Islet of Langerhans (tissue), 1 donor: ENCODE measurements at regions not wholly inside any gene's neighbourhood (a gene's known extent, or its start where the extent isn't known, plus 50 kb on each side); places are given as distances from the start of the nearest gene placed in this dataset.

Source experiments
- FAIRE-seq: peaks from one replicate; lab custom pipeline; 2011; peaks lifted over from hg19 to GRCh38; lab: Jason Lieb, UNC

DNA sequence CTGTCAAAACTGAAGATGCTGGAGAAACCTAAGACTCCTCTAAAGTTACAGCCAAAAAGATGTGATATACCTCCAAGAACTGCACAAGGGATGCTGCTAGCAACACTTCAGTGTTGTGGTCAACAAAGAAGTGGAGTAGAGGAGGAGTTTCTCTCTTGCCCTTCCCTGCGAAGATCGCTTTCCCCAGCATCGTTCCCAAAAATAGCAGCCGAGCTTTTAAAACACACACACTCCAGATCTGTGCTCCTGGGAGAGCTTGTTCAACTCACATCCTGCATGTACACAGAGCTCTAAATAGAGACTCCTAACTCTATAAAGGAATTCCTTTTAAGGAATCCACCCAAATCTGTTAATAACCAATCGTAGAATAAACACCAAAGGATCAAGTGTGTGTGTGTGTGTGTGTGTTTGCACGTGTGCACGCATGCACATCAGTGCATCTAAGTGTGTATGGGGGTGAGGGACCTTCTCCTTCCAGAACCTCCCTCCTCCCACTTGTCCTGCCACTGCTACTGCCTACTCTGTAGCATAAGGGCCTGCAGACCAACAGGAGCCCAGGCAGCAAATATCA, 58.5 kb downstream of the PSMG1 start:
- FAIRE-seq, result no peak

GRCh38 chr21:39123375-39123774, 59.9 kb downstream of the PSMG1 start:
- FAIRE-seq, result no peak

DNA sequence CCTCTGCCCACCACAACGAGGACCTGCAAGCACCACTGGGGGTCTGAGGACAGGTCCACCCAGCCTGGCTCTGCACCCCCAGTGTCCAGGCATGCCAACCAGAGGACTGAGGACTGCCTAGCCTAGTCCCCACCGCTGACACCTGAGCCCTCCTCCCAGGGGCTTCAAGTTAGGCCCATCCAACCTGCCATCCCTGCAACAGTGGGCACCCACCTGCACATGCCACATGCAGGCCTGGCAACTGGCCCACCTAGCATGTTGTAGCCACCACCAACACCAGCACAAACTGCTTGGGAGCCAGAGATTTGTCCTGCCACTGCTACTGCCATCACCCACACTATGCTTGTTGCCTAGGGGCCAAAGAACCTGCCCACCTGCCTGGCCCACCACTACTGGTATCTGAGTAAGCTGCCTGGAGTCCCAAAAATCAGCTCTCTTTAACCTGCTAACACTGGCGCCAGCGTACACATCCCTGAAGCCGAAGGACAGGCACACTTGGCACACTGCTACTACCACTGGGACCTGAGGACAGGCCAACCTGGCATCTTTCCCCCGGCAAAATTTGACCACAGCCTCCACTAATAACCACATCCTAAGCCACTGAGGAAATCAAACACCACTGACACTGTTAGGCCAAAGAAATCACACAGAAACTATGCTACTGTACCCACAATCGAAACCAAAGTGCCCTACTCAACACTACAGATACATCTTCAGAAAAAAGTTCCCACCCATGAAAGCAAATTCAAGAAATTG, 61.5 kb downstream of the PSMG1 start:
- no peak for FAIRE-seq

DNA sequence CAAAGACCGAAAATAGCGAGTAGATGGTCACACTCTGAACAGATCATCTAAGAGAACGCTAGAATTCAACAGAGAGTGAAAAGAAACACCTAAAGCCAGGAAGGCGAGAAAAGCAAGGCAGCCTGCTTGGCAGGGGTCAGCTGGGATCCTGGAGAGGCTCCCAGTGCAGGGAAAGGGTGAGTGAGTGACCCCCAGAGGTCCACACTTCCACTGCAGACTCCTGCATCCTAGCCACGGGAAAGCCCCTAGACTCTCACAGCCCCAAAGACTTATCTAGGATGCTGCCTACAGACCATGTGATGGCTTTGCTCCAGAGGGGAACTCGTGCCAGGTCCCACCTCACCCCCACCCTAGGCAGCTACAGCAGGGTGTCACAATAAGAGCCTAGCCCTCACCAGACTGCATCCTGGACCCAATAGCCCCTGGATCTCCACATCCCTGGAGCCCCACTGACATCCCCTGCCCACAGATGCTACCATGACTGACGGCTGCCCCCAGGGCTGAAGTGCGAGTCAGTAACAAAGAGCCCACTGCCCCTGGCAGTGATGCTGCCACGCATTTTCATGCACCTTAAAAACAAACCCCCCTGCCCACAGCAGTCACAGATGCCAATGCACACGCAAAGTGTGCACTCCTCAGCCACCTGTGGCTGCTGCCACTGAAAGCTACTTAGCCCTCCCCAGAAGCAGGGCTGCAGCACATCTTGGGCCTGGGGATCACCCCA, 62.2 kb downstream of the PSMG1 start:
- FAIRE-seq, result no peak

GRCh38 chr21:39119891-39120290, 63.4 kb downstream of the PSMG1 start:
- FAIRE-seq, result no peak

- no peak for FAIRE-seq
Measured at GRCh38 chr21:39118604-39119215, 64.5 kb downstream of the PSMG1 start.

- FAIRE-seq, result no peak
Measured at GRCh38 chr21:39118061-39118460, 65.2 kb downstream of the PSMG1 start.

DNA sequence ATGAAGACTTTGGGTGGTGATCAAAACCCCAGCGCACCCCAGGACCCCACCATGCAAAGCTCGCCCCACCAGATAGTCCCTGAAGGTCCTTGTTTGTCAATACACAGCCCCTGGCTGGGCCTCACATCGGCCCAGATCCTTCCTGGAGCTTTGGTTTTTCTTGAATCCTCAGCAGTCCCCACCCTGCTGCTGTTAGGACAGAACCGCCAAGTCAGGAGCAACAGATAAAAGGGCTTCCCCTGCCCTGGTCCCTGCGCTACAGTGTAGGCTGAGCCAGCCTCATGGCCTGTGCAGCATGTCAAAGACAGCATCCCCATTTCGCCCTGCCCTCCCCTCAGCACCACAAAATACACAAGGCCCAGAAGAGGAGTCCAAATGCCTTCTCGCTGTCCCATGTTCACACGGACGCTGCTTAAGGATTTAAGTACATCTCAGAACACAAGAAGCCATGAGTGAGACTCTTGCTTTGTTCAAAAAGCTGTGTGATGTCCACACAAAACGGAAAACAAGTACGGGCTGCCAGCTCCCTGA, 65.7 kb downstream of the PSMG1 start:
- no peak for FAIRE-seq

DNA sequence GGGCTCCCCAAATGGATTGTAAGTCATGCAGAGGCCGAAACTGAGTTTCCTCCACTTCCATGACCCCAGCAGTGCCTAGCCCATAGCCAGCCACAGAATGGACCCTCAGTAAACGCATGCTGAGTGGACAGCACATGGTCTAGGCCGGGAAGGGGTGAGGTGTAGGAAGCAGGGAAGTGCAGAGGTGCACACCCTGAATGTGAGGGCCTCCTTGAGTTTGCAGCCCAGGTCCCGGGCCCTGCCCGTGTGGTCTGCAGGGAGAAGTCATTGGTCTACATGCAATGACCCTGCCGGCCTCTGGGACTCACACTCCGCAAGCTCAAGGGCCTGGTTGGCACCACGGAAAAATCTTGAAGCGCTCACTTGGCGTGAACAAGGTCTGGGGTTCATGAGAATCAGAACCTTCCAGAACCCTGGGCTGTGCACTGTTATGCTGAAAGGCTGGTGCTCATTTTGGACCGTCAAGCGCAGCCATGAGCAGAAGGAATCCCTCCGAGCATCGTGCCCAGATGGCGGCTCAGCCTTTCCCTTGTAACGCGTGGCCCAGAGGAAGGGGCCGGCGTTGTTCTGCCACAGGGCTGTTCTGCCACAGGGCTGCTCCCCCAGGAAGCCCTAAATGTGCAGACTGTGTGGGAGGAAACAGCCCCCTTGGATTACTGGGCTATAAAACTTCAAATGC, 66.4 kb downstream of the PSMG1 start:
- no peak for FAIRE-seq

DNA sequence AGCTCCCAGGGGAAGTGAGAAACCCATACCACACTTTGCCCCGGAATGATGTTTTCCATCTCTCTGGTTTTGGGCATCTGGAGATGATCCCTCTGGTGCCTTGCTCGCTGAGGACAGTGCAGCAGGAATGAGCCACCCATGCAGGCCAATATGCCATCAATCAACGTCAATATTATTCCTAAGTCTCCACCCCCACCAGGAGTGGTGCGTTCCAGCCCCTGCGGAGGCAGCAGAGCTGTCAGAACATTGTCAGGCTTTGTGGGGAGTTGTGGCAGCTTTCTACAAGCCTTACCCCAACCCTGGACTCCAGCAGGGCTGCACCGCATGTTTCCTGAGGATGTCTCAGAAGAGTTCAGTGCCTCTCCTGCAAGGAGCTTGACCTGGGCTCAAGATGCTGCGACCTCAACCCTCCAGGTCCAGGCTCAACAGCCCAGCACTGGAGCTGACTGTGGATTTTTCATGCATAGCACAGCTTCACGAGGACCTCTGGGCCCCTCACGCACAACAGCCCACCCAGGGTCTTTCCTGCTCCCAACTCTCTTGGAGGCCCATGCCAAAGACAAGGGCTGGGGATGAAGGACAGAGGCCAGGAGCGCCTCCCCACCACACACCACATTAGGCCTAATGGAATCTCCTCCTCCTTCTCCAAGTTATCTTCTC, 67.5 kb downstream of the PSMG1 start:
- no peak for FAIRE-seq

DNA sequence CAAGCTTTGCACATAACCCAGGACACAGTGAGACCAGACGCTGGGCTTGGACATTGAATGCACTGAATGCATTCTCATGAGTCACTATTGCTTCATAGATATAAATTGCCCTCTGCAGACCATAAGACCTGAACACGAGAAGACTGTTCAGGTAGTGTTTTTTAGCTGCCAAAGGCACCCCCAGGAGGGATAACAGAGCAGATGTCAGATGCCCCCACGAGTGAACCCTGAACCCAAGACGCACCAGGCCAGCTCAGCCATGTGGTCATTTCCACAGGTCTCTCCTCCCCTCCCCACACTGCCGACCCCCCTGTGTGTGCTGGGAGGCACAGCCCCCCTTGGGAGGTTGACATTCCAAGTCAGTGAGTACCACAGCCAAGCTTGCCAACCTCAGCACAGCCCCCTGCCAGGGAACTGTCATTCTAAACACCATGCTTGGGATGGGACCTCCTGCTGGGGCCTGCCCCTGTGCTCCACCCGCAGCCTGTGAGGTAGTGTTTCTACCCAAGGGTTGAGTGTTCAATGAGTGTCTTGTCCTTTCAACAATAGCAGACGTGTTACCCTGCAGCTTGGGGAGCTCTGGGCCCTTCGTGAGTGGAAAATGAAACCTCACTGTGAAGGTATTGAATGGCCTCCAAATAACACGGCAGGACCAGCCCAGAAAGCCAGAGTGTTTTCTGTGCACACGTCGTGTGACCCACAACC, 68.2 kb downstream of the PSMG1 start:
- FAIRE-seq, result no peak

- FAIRE-seq, result no peak
Measured at GRCh38 chr21:39111931-39112550, 71.2 kb downstream of the PSMG1 start.

DNA sequence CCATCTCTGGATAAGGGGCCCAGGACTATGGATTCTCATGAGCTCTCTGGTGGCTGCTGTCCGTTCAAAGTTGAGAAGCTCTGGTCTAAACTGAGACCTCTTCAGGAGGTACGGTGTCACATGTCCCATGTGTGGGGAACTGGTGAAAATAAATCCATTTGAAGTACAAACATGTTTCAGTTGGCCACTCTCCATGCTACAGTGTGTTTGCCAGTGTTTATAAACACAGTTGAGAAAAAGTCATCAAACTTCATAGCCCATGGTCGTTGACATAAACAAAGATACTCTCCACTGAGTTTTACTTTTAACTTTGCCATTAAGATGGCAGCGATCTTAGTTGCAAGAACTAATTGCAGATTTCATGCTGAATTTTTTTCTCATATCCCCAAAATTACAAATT, 72.8 kb downstream of the PSMG1 start:
- no peak for FAIRE-seq

DNA sequence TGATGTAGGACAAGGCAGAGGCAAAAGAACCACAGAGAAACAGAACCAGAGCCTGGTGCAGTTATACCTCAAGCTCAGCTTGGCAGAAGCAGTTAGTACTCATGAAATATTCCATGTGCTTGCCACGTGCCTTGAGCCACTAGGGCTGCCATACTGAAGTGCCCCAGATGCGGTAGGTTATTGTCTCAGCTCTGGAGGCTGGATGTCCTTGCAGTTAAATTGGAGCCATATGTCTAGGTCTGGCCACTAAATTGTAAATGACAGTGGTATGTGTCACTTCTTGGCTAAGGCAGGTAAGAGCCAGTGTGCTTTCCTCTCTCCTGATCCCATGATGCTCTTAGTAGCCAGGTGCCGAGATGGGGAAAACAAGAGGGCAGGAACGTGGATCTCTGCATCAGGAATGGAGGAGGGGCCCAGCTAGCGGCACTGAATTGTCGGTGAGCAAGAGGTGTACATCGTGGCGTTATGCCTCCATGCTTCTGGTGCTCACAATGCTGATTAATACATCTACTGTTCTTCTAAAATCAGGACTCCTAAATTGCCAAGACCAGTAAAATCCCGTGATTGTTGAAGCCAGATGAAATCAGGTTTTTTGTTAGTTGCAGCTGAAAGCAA, 73.5 kb downstream of the PSMG1 start:
- no peak for FAIRE-seq

DNA sequence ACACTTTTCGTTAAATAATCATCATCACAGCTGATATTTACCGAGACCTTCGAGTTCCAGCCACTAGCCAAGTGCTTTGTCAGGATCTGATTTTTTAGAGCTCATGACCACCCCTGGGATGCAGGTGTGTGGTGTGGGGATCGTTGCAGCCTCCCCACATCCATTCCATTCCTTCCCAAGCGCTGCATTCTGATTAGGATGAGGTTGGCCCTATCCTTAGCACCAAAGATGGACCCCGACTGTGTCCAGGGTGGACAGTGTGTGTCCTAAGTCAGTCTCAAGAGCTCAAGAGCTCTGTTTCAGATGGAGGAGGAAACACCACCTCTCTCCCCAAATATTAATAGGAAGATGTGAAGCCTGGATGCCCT, 74.1 kb downstream of the PSMG1 start:
- no peak for FAIRE-seq

DNA sequence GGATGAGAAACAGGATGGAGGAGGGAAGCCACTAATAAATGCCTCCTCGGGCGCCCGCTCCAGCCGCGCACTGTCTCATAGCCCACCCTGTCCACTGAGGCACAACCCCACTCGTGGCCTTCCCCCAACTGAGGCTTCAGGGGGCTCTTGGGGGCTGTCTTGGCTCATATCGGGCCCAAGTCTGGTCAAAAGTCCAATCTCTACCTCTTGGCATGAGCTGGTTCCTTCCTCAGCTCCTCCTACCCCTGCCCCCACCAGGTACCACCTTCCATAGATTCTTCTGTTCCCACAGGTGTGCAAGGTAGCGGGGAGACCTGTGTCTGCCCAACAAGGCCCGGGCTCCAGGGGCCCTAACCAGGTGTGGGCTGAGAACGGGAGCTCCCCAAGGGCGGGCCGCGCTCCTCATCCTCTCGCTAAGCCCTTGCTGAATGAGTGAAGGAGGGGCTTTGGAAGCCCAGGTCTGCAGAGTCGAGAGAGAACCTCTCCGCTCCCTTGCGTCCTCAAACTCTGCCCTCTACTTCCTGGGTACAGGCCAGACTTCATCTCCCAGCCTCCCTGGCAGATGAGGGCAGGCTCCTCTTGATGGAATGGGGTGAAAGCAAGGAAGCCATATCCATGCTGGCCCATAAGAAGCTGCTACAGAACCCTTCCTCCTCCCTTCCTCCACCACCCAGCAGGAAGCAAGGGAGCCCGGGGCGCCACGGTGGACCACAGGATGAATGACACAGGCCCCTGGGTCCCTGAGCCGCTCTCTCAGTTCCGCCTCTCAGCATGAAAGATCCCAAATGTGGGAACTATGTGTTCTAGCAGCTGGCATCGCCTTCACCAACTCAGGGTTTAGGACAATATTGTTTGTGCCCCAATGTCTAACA, 74.7 kb downstream of the PSMG1 start:
- FAIRE-seq, result no peak

GRCh38 chr21:39107739-39108138, 75.5 kb downstream of the PSMG1 start:
- FAIRE-seq, result no peak

GRCh38 chr21:39106881-39107462, 76.3 kb downstream of the PSMG1 start:
- no peak for FAIRE-seq

GRCh38 chr21:39105836-39106235, 77.4 kb downstream of the PSMG1 start:
- FAIRE-seq, result no peak
